NCI-H82 treated with DMSO at 0.1 percent for 48 hours (cell line): ENCODE measurements at regions not wholly inside any gene's neighbourhood (a gene's known extent, or its start where the extent isn't known, plus 50 kb on each side); places are given as distances from the start of the nearest gene placed in this dataset.

ENCODE experiments used
- DNase-seq: peaks from one replicate; lab custom pipeline; 2025; ENCODE audit not compliant: unreplicated experiment; lab: John Stamatoyannopoulos, UW

DNA sequence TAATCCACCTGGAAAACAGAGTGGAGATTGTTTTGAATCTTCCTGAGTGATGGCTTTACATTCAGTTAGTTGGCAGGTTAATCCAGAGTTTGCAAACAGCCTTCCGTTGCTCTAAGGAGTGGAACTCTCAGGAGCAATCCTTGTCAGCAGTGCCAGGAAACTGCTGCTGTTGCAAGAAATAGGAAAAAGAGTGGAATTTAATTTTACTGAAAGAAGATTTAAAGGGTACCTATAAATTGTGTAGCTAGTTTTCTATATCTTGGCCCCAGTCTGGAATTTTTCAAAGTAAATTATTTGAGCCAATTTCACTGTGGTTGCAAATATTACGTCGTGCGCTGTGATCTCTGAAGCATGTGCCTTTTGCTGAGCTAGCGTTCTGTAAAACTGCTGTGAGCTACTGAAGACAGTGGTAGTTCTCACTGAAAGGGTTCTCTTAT, 55.5 kb upstream of the SLC5A12 start:
- no peak for DNase-seq

- no peak for DNase-seq
Observed at GRCh38 chr11:26778000-26778757, 56.3 kb upstream of the SLC5A12 start.

DNA sequence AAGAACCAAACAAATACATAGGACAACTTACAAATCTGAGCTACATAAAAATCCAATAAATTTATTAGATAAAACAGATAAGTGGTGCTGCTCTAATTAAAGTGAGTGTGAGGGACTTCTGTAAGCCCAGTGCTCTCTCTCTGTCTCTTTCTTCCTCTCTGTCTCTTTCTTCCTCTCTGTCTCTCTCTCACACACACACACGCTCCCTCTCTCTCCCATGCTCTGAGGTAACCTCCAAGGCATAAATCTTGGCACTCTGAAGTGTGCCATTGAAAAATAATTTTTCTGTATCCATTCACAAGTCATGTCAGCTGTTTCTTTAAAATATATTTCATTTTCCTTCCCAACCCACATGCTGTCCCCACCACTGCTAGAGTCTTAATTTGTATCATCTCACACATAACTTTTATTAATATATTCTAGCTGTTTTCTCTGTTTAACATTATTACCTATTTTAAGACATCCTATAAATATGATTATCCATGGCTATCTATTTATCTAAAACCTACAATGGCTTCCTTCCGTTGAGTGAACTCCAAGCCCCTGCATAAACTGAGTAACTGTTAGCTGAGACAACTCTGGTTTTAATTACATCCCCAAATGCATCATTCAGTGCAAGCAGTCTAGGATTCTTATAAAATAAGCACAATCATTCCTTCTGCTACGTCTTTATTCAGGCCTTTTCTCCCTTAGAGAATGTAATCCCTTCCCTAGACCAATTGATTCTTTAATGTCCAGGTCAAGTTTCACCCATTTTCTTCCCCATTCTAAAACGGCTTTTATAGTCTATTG, 57.4 kb upstream of the SLC5A12 start:
- DNase-seq: no peak

DNA sequence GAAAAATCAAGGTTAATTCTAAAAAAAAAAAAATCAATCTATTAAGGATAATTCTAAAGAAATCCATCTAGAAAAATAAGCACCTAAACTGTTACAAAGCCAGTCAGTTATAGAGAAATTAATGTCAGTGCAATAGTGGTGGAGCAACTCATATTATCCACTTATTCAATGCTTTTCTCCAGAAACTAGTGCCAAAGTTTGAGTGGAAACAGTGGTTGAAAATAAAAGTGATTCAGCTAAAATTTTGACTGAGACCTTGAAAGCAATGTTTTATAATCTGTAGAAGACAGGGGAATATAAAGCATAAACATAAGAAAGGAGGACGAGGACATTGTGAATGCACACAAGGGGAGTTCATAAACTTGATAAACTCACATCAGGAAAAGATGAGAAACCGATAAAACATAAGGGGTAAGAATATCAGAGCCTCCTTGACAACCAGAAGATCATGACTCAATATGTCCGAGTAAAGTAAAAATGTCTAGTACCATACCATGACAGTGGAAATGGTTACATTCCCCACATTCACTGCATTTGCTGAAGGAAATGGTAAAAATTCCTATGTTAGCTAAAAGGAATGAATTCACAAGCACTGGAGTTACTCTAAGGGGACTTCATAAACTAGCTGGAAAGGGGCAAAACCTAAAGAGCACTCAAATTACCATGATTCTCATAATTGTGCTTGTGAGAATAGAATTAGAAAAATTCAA, 58.7 kb upstream of the SLC5A12 start:
- DNase-seq: no peak

GRCh38 chr11:26782220-26782965, 60.5 kb upstream of the SLC5A12 start:
- DNase-seq: no peak

- no peak for DNase-seq
Observed at GRCh38 chr11:26783997-26784396, 62.1 kb upstream of the SLC5A12 start.

DNA sequence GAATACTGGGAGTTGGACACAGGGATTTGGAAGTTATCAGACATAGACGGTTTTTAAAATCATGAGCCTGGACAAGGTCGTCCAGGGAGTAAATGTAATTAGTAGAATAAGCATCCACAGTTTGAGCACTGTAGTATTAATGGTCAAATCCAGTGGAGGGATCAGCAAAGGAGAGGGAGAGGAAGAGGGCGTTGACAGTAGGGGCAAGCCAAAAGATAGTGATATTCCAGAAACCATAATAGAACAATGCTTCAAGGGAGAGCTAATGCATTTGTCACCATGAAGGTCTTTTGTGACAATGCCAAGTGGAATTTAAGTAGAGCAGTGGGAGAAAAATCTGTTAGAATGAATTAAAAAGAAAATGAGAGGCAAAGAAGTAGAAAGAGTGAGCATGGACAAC, 68.9 kb upstream of the SLC5A12 start:
- no peak for DNase-seq

GRCh38 chr11:26792941-26793340, 71.1 kb upstream of the SLC5A12 start:
- DNase-seq: no peak

GRCh38 chr11:26793487-26793886, 71.6 kb upstream of the SLC5A12 start:
- DNase-seq: no peak

GRCh38 chr11:26801601-26802000, 79.7 kb upstream of the SLC5A12 start:
- no peak for DNase-seq

GRCh38 chr11:26805001-26805400, 83.1 kb upstream of the SLC5A12 start:
- no peak for DNase-seq

GRCh38 chr11:26806219-26806618, 84.4 kb upstream of the SLC5A12 start:
- no peak for DNase-seq

DNA sequence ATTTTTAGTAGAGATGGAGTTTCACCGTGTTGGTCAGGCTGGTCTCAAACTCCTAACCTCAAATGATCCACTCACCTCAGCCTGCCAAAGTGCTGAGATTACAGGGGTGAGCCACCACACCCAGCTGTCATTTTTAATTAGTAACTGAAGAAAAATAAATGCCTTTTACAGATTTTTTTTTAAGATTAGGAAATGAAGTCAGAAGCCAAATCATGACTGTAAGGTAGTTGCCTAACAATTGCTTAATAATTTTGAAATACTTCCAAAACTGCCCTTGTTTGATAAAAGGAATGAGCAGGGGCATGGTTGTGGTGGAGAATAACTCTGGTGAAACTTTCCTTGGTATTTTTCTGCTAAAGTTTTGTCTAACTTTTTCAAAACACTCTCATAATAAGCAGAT, 98.9 kb upstream of the SLC5A12 start:
- DNase-seq: no peak

- no peak for DNase-seq
Observed at GRCh38 chr11:26823963-26824362, 102.1 kb upstream of the SLC5A12 start.

- no peak for DNase-seq
Observed at GRCh38 chr11:26827567-26828081, 105.8 kb upstream of the SLC5A12 start.

DNA sequence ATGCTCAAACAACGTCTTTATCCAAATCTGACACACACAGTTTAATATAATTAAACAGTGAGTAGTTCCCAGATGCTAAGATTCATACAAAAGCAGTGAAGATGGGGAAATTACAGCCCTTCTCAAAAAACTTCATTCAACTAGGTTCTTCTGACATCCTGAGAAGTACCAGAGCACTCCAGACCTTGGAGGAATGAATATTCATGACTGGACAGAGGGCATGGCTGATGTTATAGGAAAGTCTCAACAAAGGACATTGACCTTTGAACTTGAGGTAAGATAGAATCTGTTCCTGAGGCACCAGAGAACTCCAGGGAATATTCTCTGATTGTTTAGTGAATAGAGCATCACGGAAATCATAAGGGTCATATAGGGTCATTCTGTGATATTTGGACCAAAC, 106.4 kb upstream of the SLC5A12 start:
- no peak for DNase-seq

DNA sequence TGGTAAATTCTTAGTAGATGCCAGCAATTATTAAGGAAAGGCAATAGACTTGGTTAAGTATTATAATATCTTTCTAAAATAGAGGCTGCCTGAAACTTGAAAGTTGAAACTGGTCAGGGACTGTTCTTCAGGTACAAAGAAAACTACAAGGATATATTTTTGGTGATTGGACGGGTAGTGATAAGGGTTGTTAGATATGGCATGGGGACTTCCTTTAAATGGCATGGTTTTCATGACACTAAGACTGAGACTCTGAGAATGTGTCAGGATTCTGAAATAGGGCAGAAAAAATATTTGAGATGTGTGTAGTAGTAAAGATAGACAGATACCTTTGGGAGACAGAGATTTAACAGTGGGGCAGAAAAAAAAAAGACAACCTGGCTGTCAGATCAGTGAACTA, 108.4 kb upstream of the SLC5A12 start:
- no peak for DNase-seq

GRCh38 chr11:26830757-26831156, 108.9 kb upstream of the SLC5A12 start:
- DNase-seq: no peak

DNA sequence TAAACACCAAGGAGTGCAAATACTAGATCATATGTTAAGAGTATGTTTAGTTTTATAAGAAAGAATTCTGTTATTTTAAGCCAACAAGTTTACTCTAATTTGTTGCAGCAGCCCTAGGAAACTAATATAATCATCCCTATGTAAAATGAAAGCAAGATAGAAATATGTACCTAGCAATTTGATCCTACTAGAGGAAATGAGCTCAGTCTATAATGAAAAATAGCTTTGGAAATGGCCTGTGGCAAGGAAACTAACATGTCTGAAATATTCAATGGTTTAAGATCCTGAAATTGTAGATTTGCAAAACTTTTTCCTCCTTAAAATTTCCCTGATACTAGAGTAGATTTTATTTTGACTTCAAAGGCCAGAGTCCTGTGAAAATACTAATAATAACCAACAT, 112.7 kb upstream of the SLC5A12 start:
- no peak for DNase-seq

DNA sequence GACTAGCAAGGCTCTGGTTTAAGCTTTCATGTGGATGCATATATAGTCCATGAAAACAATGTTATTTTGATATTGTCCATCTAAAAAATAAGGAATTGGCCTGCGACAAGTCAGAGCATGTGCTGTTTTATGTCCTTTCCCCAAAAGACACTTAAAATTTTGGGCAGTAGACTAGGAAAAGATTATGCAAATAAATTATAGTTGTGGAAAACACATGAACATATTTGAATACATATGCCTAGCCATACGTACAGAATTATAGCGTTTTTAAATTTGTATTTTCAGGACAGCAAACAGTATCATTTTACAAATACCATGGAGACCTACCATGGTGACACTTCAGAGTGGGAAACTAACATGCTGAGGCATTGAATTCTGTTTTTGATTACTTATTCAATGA, 113.8 kb upstream of the SLC5A12 start:
- no peak for DNase-seq

DNA sequence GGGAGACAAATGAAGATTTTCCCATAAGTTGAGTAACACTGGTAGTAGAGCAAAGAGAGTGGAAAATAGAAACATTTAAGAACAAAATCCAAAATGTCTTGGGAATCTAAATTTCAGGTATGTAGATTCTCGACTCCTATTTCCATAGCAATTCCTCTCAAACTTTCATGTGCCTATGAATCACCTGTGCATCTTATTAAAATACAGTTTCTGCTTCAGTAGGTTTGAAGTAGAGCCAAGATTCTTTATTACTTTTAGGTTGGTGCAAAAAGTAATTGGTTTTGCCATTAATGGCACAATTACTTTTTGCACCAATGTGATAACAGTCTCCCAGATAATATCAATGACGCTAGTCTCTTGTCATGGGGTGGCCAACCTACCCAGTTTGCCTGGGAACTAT, 115.3 kb upstream of the SLC5A12 start:
- DNase-seq: no peak
